Fibroblast of peridontal ligament (primary cell): ENCODE measurements at regions not wholly inside any gene's neighbourhood (a gene's known extent, or its start where the extent isn't known, plus 50 kb on each side); places are given as distances from the start of the nearest gene placed in this dataset.

Source experiments
- DNase-seq: peaks from one replicate; pipeline ENCODE4 v3.0.0-alpha.2; 2010; ENCODE audit errors: extremely low read depth

GRCh38 chr5:61953913-61954312 is 352.1 kb upstream of the KIF2A start:
- no peak for DNase-seq

GRCh38 chr5:61964201-61964600 is 341.8 kb upstream of the KIF2A start:
- DNase-seq, result no peak

GRCh38 chr5:61965069-61965468 is 340.9 kb upstream of the KIF2A start:
- DNase-seq, result no peak

- DNase-seq, result no peak
Observed at GRCh38 chr5:61965490-61965889, 340.5 kb upstream of the KIF2A start.

- no peak for DNase-seq
Observed at GRCh38 chr5:61966296-61966955, 339.6 kb upstream of the KIF2A start.

GRCh38 chr5:61966997-61967396 is 339.0 kb upstream of the KIF2A start:
- DNase-seq, result no peak

GRCh38 chr5:61967681-61968080 is 338.3 kb upstream of the KIF2A start:
- no peak for DNase-seq

GRCh38 chr5:61969347-61969746 is 336.7 kb upstream of the KIF2A start:
- DNase-seq, result no peak

- no peak for DNase-seq
Observed at GRCh38 chr5:61969755-61970154, 336.3 kb upstream of the KIF2A start.

- no peak for DNase-seq
Observed at GRCh38 chr5:61970218-61970617, 335.8 kb upstream of the KIF2A start.

- DNase-seq, result no peak
Observed at GRCh38 chr5:61974680-61975079, 331.3 kb upstream of the KIF2A start.

- DNase-seq, result no peak
Observed at GRCh38 chr5:61981886-61982285, 324.1 kb upstream of the KIF2A start.

- DNase-seq, result no peak
Observed at GRCh38 chr5:61991430-61991829, 314.6 kb upstream of the KIF2A start.

- DNase-seq, result no peak
Observed at GRCh38 chr5:61991866-61992265, 314.1 kb upstream of the KIF2A start.

- DNase-seq, result no peak
Observed at GRCh38 chr5:61993295-61993927, 312.6 kb upstream of the KIF2A start.

GRCh38 chr5:61994171-61994570 is 311.8 kb upstream of the KIF2A start:
- no peak for DNase-seq

GRCh38 chr5:61995486-61995885 is 310.5 kb upstream of the KIF2A start:
- DNase-seq, result no peak

- DNase-seq, result no peak
Observed at GRCh38 chr5:61999371-61999770, 306.6 kb upstream of the KIF2A start.

- DNase-seq, result no peak
Observed at GRCh38 chr5:62000646-62001045, 305.4 kb upstream of the KIF2A start.

GRCh38 chr5:62001640-62002039 is 304.4 kb upstream of the KIF2A start:
- no peak for DNase-seq

GRCh38 chr5:62002436-62002835 is 303.6 kb upstream of the KIF2A start:
- no peak for DNase-seq

- DNase-seq, result no peak
Observed at GRCh38 chr5:62005551-62005950, 300.5 kb upstream of the KIF2A start.

- no peak for DNase-seq
Observed at GRCh38 chr5:62007457-62007856, 298.5 kb upstream of the KIF2A start.
